Ovary (tissue), 3 donors: ENCODE measurements at regions not wholly inside any gene's neighbourhood (a gene's known extent, or its start where the extent isn't known, plus 50 kb on each side); places are given as distances from the start of the nearest gene placed in this dataset.

ENCODE experiments used
- EP300 ChIP-seq: sonication (generic); formaldehyde crosslinking; IDR thresholded peaks from one replicate; pipeline ENCODE4 v1.6.1; 2017; ENCODE audit warnings: antibody characterized with exemption
- POLR2A ChIP-seq: fragments of 450-650 bp; IDR thresholded peaks from one replicate; pipeline ENCODE4 v1.6.1; 2017; ENCODE audit warnings: antibody characterized with exemption, mild to moderate bottlenecking, moderate library complexity
- TF ChIP-seq, protein P1 (sequence below), 3 donors: fragments of 450-650 bp in 2 of 3; fragments of 200-600 bp in 1 of 3; IDR thresholded peaks; one replicate each; pipeline versions ENCODE4 v1.5.1 to v1.8.0; 2016 to 2022; ENCODE audit warnings: antibody characterized with exemption in 3 of 3, mild to moderate bottlenecking in 1 of 3
- donor health status: DM: no; HTN: no; CAD: no.

DNA sequence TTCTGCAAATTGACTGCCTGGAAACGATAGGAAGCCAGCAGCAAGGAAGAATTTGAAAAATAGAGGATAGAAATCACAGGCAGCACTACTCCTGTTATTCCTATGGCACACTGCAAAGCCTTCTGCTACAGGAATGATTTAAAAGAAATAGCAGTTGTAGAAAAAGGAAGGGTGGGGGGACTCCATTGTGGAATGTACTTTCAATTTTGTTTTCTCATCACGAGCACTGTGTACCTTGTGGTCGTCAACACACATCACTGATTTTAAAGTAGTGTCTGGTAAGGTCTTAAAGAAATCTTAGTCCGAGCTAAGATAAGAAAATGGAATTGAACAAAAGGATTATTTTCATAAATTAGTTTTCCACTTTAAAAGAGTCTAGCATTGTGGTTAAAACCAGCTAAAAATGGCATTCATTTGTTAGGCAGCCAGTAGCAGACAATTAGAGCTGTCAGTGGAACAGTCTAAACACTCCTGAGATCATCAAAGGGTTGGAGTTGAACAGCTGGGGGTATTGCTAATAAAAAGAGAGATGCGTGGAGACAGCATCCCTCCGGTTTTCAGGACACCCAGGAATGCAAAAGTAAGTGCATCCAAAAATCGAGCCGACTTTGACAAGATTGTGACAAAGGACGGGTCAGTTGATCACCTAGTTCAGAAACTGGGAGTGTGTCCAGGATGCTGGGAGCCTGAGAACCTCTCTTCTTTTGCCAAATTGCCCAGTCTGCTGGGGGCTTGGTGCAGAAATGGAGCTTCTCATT is 97.8 kb upstream of the WWC1 start:
- TF ChIP-seq, protein P1, sequence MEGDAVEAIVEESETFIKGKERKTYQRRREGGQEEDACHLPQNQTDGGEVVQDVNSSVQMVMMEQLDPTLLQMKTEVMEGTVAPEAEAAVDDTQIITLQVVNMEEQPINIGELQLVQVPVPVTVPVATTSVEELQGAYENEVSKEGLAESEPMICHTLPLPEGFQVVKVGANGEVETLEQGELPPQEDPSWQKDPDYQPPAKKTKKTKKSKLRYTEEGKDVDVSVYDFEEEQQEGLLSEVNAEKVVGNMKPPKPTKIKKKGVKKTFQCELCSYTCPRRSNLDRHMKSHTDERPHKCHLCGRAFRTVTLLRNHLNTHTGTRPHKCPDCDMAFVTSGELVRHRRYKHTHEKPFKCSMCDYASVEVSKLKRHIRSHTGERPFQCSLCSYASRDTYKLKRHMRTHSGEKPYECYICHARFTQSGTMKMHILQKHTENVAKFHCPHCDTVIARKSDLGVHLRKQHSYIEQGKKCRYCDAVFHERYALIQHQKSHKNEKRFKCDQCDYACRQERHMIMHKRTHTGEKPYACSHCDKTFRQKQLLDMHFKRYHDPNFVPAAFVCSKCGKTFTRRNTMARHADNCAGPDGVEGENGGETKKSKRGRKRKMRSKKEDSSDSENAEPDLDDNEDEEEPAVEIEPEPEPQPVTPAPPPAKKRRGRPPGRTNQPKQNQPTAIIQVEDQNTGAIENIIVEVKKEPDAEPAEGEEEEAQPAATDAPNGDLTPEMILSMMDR (IDR thresholded peaks at IDR 0.05) = no peak
- TF ChIP-seq POLR2A = no peak
- no peak for TF ChIP-seq EP300
